ENCODE measurements at regions not wholly inside any gene's neighbourhood (a gene's known extent, or its start where the extent isn't known, plus 50 kb on each side); places are given as distances from the start of the nearest gene placed in this dataset.
"Not testable (repeated sequence)": the region's sequence is repeated elsewhere in the genome, so short reads cannot be mapped to it uniquely, and the experiment has no call there.

- H3K27ac ChIP-seq (ENCODE audit: extremely low read depth, low read depth, low read length); ATAC-seq; DNase-seq (ENCODE audit: extremely low read depth in 1 of 4, low spot score in 3 of 4); H3K36me3 ChIP-seq (ENCODE audit: control insufficient read depth, insufficient read depth, low read length); H3K9me1 ChIP-seq (ENCODE audit: control insufficient read depth, insufficient read depth, low read length); H3K27me3 ChIP-seq (ENCODE audit: control insufficient read depth in 2 of 2, insufficient read depth in 2 of 2, low read length in 2 of 2); H3K9ac ChIP-seq (ENCODE audit: insufficient read depth in 1 of 2, low read depth in 2 of 2, low read length in 2 of 2); H3K4me1 ChIP-seq (replicated peaks in 1 of 2; ENCODE audit: control insufficient read depth in 2 of 2, insufficient read depth in 2 of 2, low read length in 2 of 2); intact Hi-C loops (cut with micrococcal nuclease); POLR2A ChIA-PET; H3K4me2 ChIP-seq (ENCODE audit: insufficient read depth, low read length); H3K4me3 ChIP-seq; H3K79me2 ChIP-seq (ENCODE audit: control insufficient read depth, insufficient read depth, low read length); H3K9me3 ChIP-seq (replicated peaks; ENCODE audit: control insufficient read depth, insufficient read depth, low read depth, low read length); H2AFZ ChIP-seq (ENCODE audit: low read depth, low read length); FAIRE-seq; H4K20me1 ChIP-seq (replicated peaks; ENCODE audit: control insufficient read depth, insufficient read depth, low read length); CTCF ChIA-PET (ENCODE audit: low intra/inter-chr PET ratio); in situ Hi-C loops (cut with MboI); BruUV-seq (replicated peaks): not testable (repeated sequence)
- 0% methylated on average over 3 of the region's 3 CpGs for WGBS (ENCODE audit: insufficient coverage, low coverage, missing lambda C conversion rate)
- peak; percentile 5 for TF ChIP-seq ZNF146 (CRISPR knock-in tag; IDR thresholded peaks at IDR 0.05; ENCODE audit: unreplicated experiment)
Measured at GRCh38 chr1:232156070-232156469, 473.9 kb downstream of the SIPA1L2 start.

- Histone ChIP-seq H3K4me1 (replicated peaks in 1 of 2; ENCODE audit: control insufficient read depth in 2 of 2, insufficient read depth in 2 of 2, low read length in 2 of 2) (no peaks in the 10 kb centered on the region), H3K9me1 (ENCODE audit: control insufficient read depth, insufficient read depth, low read length) (no peaks in the 10 kb centered on the region), H3K79me2 (ENCODE audit: control insufficient read depth, insufficient read depth, low read length) (no peaks in the 10 kb centered on the region), H3K9me3 (replicated peaks; ENCODE audit: control insufficient read depth, insufficient read depth, low read depth, low read length) (no peaks in the 10 kb centered on the region), H3K4me2 (ENCODE audit: insufficient read depth, low read length) (no peak overlapping the region), H4K20me1 (replicated peaks; ENCODE audit: control insufficient read depth, insufficient read depth, low read length) (no peaks in the 10 kb centered on the region), H2AFZ (ENCODE audit: low read depth, low read length) (no peak overlapping the region), H3K27ac (ENCODE audit: extremely low read depth, low read depth, low read length) (no peak overlapping the region), H3K9ac (ENCODE audit: insufficient read depth in 1 of 2, low read depth in 2 of 2, low read length in 2 of 2) (no peak overlapping the region), H3K36me3 (ENCODE audit: control insufficient read depth, insufficient read depth, low read length) (no peaks in the 10 kb centered on the region), H3K4me3 (no peak overlapping the region), H3K27me3 (ENCODE audit: control insufficient read depth in 2 of 2, insufficient read depth in 2 of 2, low read length in 2 of 2) (no peaks in the 10 kb centered on the region)
- ATAC-seq (no peak), FAIRE-seq (no peak), DNase-seq (ENCODE audit: extremely low read depth in 1 of 4, low spot score in 3 of 4) (no peak)
- ChIA-PET POLR2A (no interaction called here), CTCF (ENCODE audit: low intra/inter-chr PET ratio) (no interaction called here)
- BruUV-seq (replicated peaks) = no TSS peak
- intact Hi-C loops (cut with micrococcal nuclease) (no loop called here), in situ Hi-C loops (cut with MboI) (no loop called here)
- no peak for TF ChIP-seq HDAC3 (IDR thresholded peaks at IDR 0.05; ENCODE audit: borderline replicate concordance, partially characterized antibody)
- no peak for TF ChIP-seq HMG20A (CRISPR knock-in tag; conservative IDR thresholded peaks at IDR 0.05)
- TF ChIP-seq NFIC (IDR thresholded peaks at IDR 0.05) = no peak
- TF ChIP-seq ATF2 (CRISPR knock-in tag; IDR thresholded peaks at IDR 0.05) = no peak
- no peak for TF ChIP-seq ZNF551 (CRISPR knock-in tag; IDR thresholded peaks at IDR 0.05)
- TF ChIP-seq SRSF3 (IDR thresholded peaks at IDR 0.05; ENCODE audit: insufficient read depth, low read length) = no peak
- TF ChIP-seq ZNF584 (CRISPR knock-in tag; IDR thresholded peaks at IDR 0.05; ENCODE audit: low read depth) = no peak
- no peak for TF ChIP-seq U2AF2 (optimal IDR thresholded peaks at IDR 0.05; ENCODE audit: low read depth, low read length)
- no peak for TF ChIP-seq ZNF444 (CRISPR knock-in tag; IDR thresholded peaks at IDR 0.05)
- no peak for TF ChIP-seq ZFP30 (CRISPR knock-in tag; IDR thresholded peaks at IDR 0.05; ENCODE audit: borderline replicate concordance)
- TF ChIP-seq SMARCC2 (IDR thresholded peaks at IDR 0.05; ENCODE audit: low read depth) = no peak
- no peak for TF ChIP-seq LEF1 (IDR thresholded peaks at IDR 0.05)
Measured at GRCh38 chr1:232153652-232154051, 476.3 kb downstream of the SIPA1L2 start.

Data from K562 (cell line).